H1 (cell line): ENCODE measurements at regions not wholly inside any gene's neighbourhood (a gene's known extent, or its start where the extent isn't known, plus 50 kb on each side); places are given as distances from the start of the nearest gene placed in this dataset.

ENCODE experiments used
- CTCF ChIP-seq, 3 experiments: IDR thresholded peaks; 1 replicate in 2 of 3; 2 replicates in 1 of 3; pipeline versions ENCODE4 v1.5.1 to v1.6.1; 2011; ENCODE audit warnings: low read length in 3 of 3, mild to moderate bottlenecking in 3 of 3, inconsistent platforms in 2 of 3, low read depth in 1 of 3, moderate library complexity in 1 of 3; ENCODE audit not compliant: insufficient read depth in 1 of 3; ENCODE audit errors: control extremely low read depth in 1 of 3
- EP300 ChIP-seq, 2 experiments: IDR thresholded peaks; 1 replicate in 1 of 2; 2 replicates in 1 of 2; pipeline ENCODE4 v1.6.1; 2011 to 2012; ENCODE audit warnings: low read depth in 2 of 2, low read length in 2 of 2, mild to moderate bottlenecking in 2 of 2, borderline replicate concordance in 1 of 2, inconsistent platforms in 1 of 2, moderate library complexity in 1 of 2
- EZH2 ChIP-seq: fragments of 200-600 bp; sonication (generic); IDR thresholded peaks from 2 replicates; pipeline ENCODE4 v1.7.1; 2012; ENCODE audit warnings: low read depth, mild to moderate bottlenecking, moderate library complexity, low read length, inconsistent platforms; ENCODE audit not compliant: severe bottlenecking
- MAFK ChIP-seq: IDR thresholded peaks from 2 replicates; pipeline ENCODE4 v1.6.1; 2012; ENCODE audit warnings: low read depth, mild to moderate bottlenecking, improper control_type of control experiment, low read length
- MAX ChIP-seq: IDR thresholded peaks from 2 replicates; pipeline ENCODE4 v1.6.1; 2012; ENCODE audit warnings: inconsistent platforms
- POLR2A ChIP-seq, 2 experiments: IDR thresholded peaks; 1 replicate in 1 of 2; 2 replicates in 1 of 2; pipeline ENCODE4 v1.6.1; 2011; ENCODE audit warnings: low read depth in 2 of 2, low read length in 2 of 2, mild to moderate bottlenecking in 2 of 2; ENCODE audit errors: control extremely low read depth in 1 of 2
- POLR2AphosphoS5 ChIP-seq: IDR thresholded peaks from 2 replicates; pipeline ENCODE4 v1.6.1; 2011; ENCODE audit warnings: low read depth, low read length
- TAF1 ChIP-seq: IDR thresholded peaks from 2 replicates; pipeline ENCODE4 v1.6.1; 2011; ENCODE audit warnings: mild to moderate bottlenecking, low read depth, low read length
- TBP ChIP-seq: IDR thresholded peaks from 2 replicates; pipeline ENCODE4 v1.6.1; 2011; ENCODE audit warnings: low read depth, low read length, improper control_type of control experiment

- TF ChIP-seq POLR2AphosphoS5 (no peak), TBP (no peak), CTCF (IDR thresholded peaks at IDR 0.05; ENCODE audit: control extremely low read depth in 1 of 3, insufficient read depth in 1 of 3, low read depth in 1 of 3, low read length in 3 of 3) (no peak), TAF1 (no peak), POLR2A (IDR thresholded peaks at IDR 0.05; ENCODE audit: control extremely low read depth in 1 of 2, low read depth in 2 of 2, low read length in 2 of 2) (no peak), MAFK (no peak), EP300 (IDR thresholded peaks at IDR 0.05; ENCODE audit: borderline replicate concordance in 1 of 2, low read depth in 2 of 2, low read length in 2 of 2) (no peak), MAX (no peak), EZH2 (no peak)
Observed at GRCh38 chr3:43197181-43197580, 89.2 kb upstream of the SNRK start.
